Endodermal cell (in vitro differentiated cells): ENCODE measurements at regions not wholly inside any gene's neighbourhood (a gene's known extent, or its start where the extent isn't known, plus 50 kb on each side); places are given as distances from the start of the nearest gene placed in this dataset.

Source experiments
- DNase-seq: peaks from one replicate; pipeline ENCODE4 v3.0.0-alpha.2; 2017
- H3K27ac ChIP-seq: 2 replicates; pipeline ENCODE4 v1.5.1; 2013; ENCODE audit warnings: mild to moderate bottlenecking, low read depth, low read length, moderate library complexity
- H3K27me3 ChIP-seq: 2 replicates; pipeline ENCODE4 v1.6.1; 2013; ENCODE audit warnings: mild to moderate bottlenecking, low read length, moderate library complexity; ENCODE audit not compliant: insufficient read depth, control insufficient read depth, poor library complexity, severe bottlenecking
- H3K36me3 ChIP-seq: 2 replicates; pipeline ENCODE4 v1.7.0; 2013; ENCODE audit warnings: mild to moderate bottlenecking, low read length, moderate library complexity; ENCODE audit not compliant: control insufficient read depth, insufficient read depth
- H3K4me1 ChIP-seq: one replicate; pipeline ENCODE4 v1.7.0; 2013; ENCODE audit warnings: low read length; ENCODE audit not compliant: control insufficient read depth, insufficient read depth
- H3K4me3 ChIP-seq: 2 replicates; pipeline ENCODE4 v1.5.1; 2013; ENCODE audit warnings: mild to moderate bottlenecking, low read length, moderate library complexity
- H3K9ac ChIP-seq: 2 replicates; pipeline ENCODE4 v1.6.1; 2013; ENCODE audit warnings: mild to moderate bottlenecking, low read length, moderate library complexity; ENCODE audit not compliant: poor library complexity, severe bottlenecking; ENCODE audit errors: extremely low read depth
- H3K9me3 ChIP-seq: 2 replicates; pipeline ENCODE4 v1.6.1; 2013; ENCODE audit warnings: mild to moderate bottlenecking, low read length, moderate library complexity; ENCODE audit not compliant: control insufficient read depth
- H3K27ac Mint-ChIP-seq: 2 replicates; pipeline ENCODE4 v1.8.0; 2020; ENCODE audit warnings: mixed read lengths
- H3K27me3 Mint-ChIP-seq: 2 replicates; pipeline ENCODE4 v1.8.0; 2021; ENCODE audit warnings: mild to moderate bottlenecking, mixed read lengths; ENCODE audit not compliant: insufficient read depth
- H3K36me3 Mint-ChIP-seq: 2 replicates; pipeline ENCODE4 v1.8.0; 2020; ENCODE audit warnings: low read depth, mixed read lengths
- H3K4me1 Mint-ChIP-seq: 2 replicates; pipeline ENCODE4 v1.8.0; 2020; ENCODE audit warnings: mixed read lengths
- H3K4me3 Mint-ChIP-seq: 2 replicates; pipeline ENCODE4 v1.8.0; 2020; ENCODE audit warnings: mild to moderate bottlenecking, moderate library complexity, mixed read lengths
- H3K9me3 Mint-ChIP-seq: 2 replicates; pipeline ENCODE4 v1.8.0; 2020; ENCODE audit warnings: mild to moderate bottlenecking, mixed read lengths
- CTCF ChIP-seq: fragments of 200-600 bp; sonication (generic); conservative IDR thresholded peaks from 2 replicates; pipeline ENCODE4 v1.5.0; 2021; ENCODE audit warnings: antibody characterized with exemption, mild to moderate bottlenecking
- WGBS, 2 experiments: methylation state at CpG; one replicate each; pipeline versions ENCODE4 v1.1.5 to v1.1.7; 2013; ENCODE audit warnings: missing lambda C conversion rate in 2 of 2, mixed read lengths in 1 of 2; ENCODE audit not compliant: insufficient coverage in 1 of 2, insufficient read length in 1 of 2; 5-methylcytosine and 5-hydroxymethylcytosine counted together

GRCh38 chr14:27546111-27546510, 948.3 kb upstream of the NOVA1 start:
- no peak overlapping the region for H3K9ac ChIP-seq
- WGBS, 2 experiments, result no CpG with 5 or more reads among the region's 2 CpGs
- DNase-seq, result no peak
- Mint-ChIP-seq H3K4me1 (peaks cover 24% of the 10 kb centered on the region), H3K4me3 (no peak overlapping the region), H3K27me3 (no peaks in the 10 kb centered on the region), H3K9me3 (peaks cover 24% of the 10 kb centered on the region), H3K36me3 (peaks cover 10% of the 10 kb centered on the region), H3K27ac (no peak overlapping the region)
- peaks cover 17% of the 10 kb centered on the region for H3K9me3 ChIP-seq
- TF ChIP-seq CTCF, result no peak
- H3K4me1 ChIP-seq, result no peaks in the 10 kb centered on the region
- no peak overlapping the region for H3K27ac ChIP-seq
- no peak overlapping the region for H3K4me3 ChIP-seq
- H3K27me3 ChIP-seq, result no peaks in the 10 kb centered on the region
- H3K36me3 ChIP-seq, result no peaks in the 10 kb centered on the region

GRCh38 chr14:27553790-27554189, 956.0 kb upstream of the NOVA1 start:
- H3K36me3 Mint-ChIP-seq, result peaks cover 1% of the 10 kb centered on the region
- Histone ChIP-seq H3K36me3 (no peaks in the 10 kb centered on the region), H3K9me3 (peaks cover 8% of the 10 kb centered on the region), H3K27me3 (no peaks in the 10 kb centered on the region), H3K4me3 (no peak overlapping the region), H3K27ac (no peak overlapping the region), H3K4me1 (no peaks in the 10 kb centered on the region), H3K9ac (no peak overlapping the region)
- peaks cover 8% of the 10 kb centered on the region for H3K9me3 Mint-ChIP-seq
- no peak overlapping the region for H3K27ac Mint-ChIP-seq
- no peaks in the 10 kb centered on the region for H3K4me1 Mint-ChIP-seq
- DNase-seq, result no peak
- 88% methylated on average over 1 of the region's 2 CpGs; no CpG with 5 or more reads in 1 of the 2 experiments for WGBS, 2 experiments
- peak; percentile 76 for TF ChIP-seq CTCF
- no peaks in the 10 kb centered on the region for H3K27me3 Mint-ChIP-seq
- no peak overlapping the region for H3K4me3 Mint-ChIP-seq

- H3K9ac ChIP-seq, result no peak overlapping the region
- no peak overlapping the region for H3K27ac ChIP-seq
- H3K9me3 ChIP-seq, result no peaks in the 10 kb centered on the region
- Mint-ChIP-seq H3K9me3 (no peaks in the 10 kb centered on the region), H3K4me1 (no peaks in the 10 kb centered on the region), H3K27me3 (no peaks in the 10 kb centered on the region), H3K36me3 (no peaks in the 10 kb centered on the region), H3K4me3 (no peak overlapping the region), H3K27ac (no peak overlapping the region)
- no peak overlapping the region for H3K4me3 ChIP-seq
- WGBS, 2 experiments, result 100% methylated on average over 1 of the region's 2 CpGs
- no peak for DNase-seq
- no peaks in the 10 kb centered on the region for H3K4me1 ChIP-seq
- no peaks in the 10 kb centered on the region for H3K27me3 ChIP-seq
- H3K36me3 ChIP-seq, result no peaks in the 10 kb centered on the region
- TF ChIP-seq CTCF, result no peak
Measured at GRCh38 chr14:27557445-27557844, 959.6 kb upstream of the NOVA1 start.
